ENCODE measurements at regions not wholly inside any gene's neighbourhood (a gene's known extent, or its start where the extent isn't known, plus 50 kb on each side); places are given as distances from the start of the nearest gene placed in this dataset.
"Not testable (repeated sequence)": the region's sequence is repeated elsewhere in the genome, so short reads cannot be mapped to it uniquely, and the experiment has no call there.

GRCh38 chr12:61991661-61992060, 268.5 kb upstream of the USP15 start:
- DNase-seq, result no peak

GRCh38 chr12:61993734-61994345, 266.4 kb upstream of the USP15 start:
- peak; percentile 11 for DNase-seq

- no peak for DNase-seq
These were observed 263.5 kb upstream of the USP15 start for GRCh38 chr12:61996717-61997116.

- DNase-seq, result peak; percentile 23
These were observed 261.4 kb upstream of the USP15 start for GRCh38 chr12:61998791-61999190.

GRCh38 chr12:61999311-61999710, 260.9 kb upstream of the USP15 start:
- DNase-seq, result no peak

- DNase-seq, result no peak
These were observed 258.8 kb upstream of the USP15 start for GRCh38 chr12:62001424-62001823.

- DNase-seq, result no peak
These were observed 257.0 kb upstream of the USP15 start for GRCh38 chr12:62003226-62003625.

- DNase-seq, result no peak
These were observed 256.5 kb upstream of the USP15 start for GRCh38 chr12:62003701-62004100.

GRCh38 chr12:62005615-62006014, 254.6 kb upstream of the USP15 start:
- DNase-seq, result no peak

GRCh38 chr12:62006076-62006732, 254.0 kb upstream of the USP15 start:
- DNase-seq, result peak; percentile 59

GRCh38 chr12:62008703-62009102, 251.5 kb upstream of the USP15 start:
- DNase-seq, result no peak

GRCh38 chr12:62009445-62009844, 250.8 kb upstream of the USP15 start:
- no peak for DNase-seq

- DNase-seq, result not testable (repeated sequence)
These were observed 249.8 kb upstream of the USP15 start for GRCh38 chr12:62010331-62010906.

- not testable (repeated sequence) for DNase-seq
These were observed 249.2 kb upstream of the USP15 start for GRCh38 chr12:62010973-62011372.

GRCh38 chr12:62014330-62014729, 245.9 kb upstream of the USP15 start:
- DNase-seq, result no peak

- DNase-seq, result no peak
These were observed 244.2 kb upstream of the USP15 start for GRCh38 chr12:62016021-62016420.

GRCh38 chr12:62021808-62022207, 238.4 kb upstream of the USP15 start:
- no peak for DNase-seq

GRCh38 chr12:62028536-62028935, 231.7 kb upstream of the USP15 start:
- DNase-seq, result no peak

- DNase-seq, result no peak
These were observed 227.3 kb upstream of the USP15 start for GRCh38 chr12:62032870-62033269.

GRCh38 chr12:62044450-62045135, 215.6 kb upstream of the USP15 start:
- DNase-seq, result no peak

- DNase-seq, result no peak
These were observed 215.0 kb upstream of the USP15 start for GRCh38 chr12:62045211-62045610.

- DNase-seq, result no peak
These were observed 209.4 kb upstream of the USP15 start for GRCh38 chr12:62050785-62051184.

- DNase-seq, result no peak
These were observed 190.2 kb upstream of the USP15 start for GRCh38 chr12:62069976-62070375.

GRCh38 chr12:62073236-62073635, 187.0 kb upstream of the USP15 start:
- not testable (repeated sequence) for DNase-seq
